Endodermal cell (in vitro differentiated cells): ENCODE measurements at regions not wholly inside any gene's neighbourhood (a gene's known extent, or its start where the extent isn't known, plus 50 kb on each side); places are given as distances from the start of the nearest gene placed in this dataset.

ENCODE experiments used
- DNase-seq: peaks from one replicate; pipeline ENCODE4 v3.0.0-alpha.2; 2017
- H3K27ac ChIP-seq: 2 replicates; pipeline ENCODE4 v1.5.1; 2013; ENCODE audit warnings: mild to moderate bottlenecking, low read depth, low read length, moderate library complexity
- H3K27me3 ChIP-seq: 2 replicates; pipeline ENCODE4 v1.6.1; 2013; ENCODE audit warnings: mild to moderate bottlenecking, low read length, moderate library complexity; ENCODE audit not compliant: insufficient read depth, control insufficient read depth, poor library complexity, severe bottlenecking
- H3K36me3 ChIP-seq: 2 replicates; pipeline ENCODE4 v1.7.0; 2013; ENCODE audit warnings: mild to moderate bottlenecking, low read length, moderate library complexity; ENCODE audit not compliant: control insufficient read depth, insufficient read depth
- H3K4me1 ChIP-seq: one replicate; pipeline ENCODE4 v1.7.0; 2013; ENCODE audit warnings: low read length; ENCODE audit not compliant: control insufficient read depth, insufficient read depth
- H3K4me3 ChIP-seq: 2 replicates; pipeline ENCODE4 v1.5.1; 2013; ENCODE audit warnings: mild to moderate bottlenecking, low read length, moderate library complexity
- H3K9ac ChIP-seq: 2 replicates; pipeline ENCODE4 v1.6.1; 2013; ENCODE audit warnings: mild to moderate bottlenecking, low read length, moderate library complexity; ENCODE audit not compliant: poor library complexity, severe bottlenecking; ENCODE audit errors: extremely low read depth
- H3K9me3 ChIP-seq: 2 replicates; pipeline ENCODE4 v1.6.1; 2013; ENCODE audit warnings: mild to moderate bottlenecking, low read length, moderate library complexity; ENCODE audit not compliant: control insufficient read depth
- H3K27ac Mint-ChIP-seq: 2 replicates; pipeline ENCODE4 v1.8.0; 2020; ENCODE audit warnings: mixed read lengths
- H3K27me3 Mint-ChIP-seq: 2 replicates; pipeline ENCODE4 v1.8.0; 2021; ENCODE audit warnings: mild to moderate bottlenecking, mixed read lengths; ENCODE audit not compliant: insufficient read depth
- H3K36me3 Mint-ChIP-seq: 2 replicates; pipeline ENCODE4 v1.8.0; 2020; ENCODE audit warnings: low read depth, mixed read lengths
- H3K4me1 Mint-ChIP-seq: 2 replicates; pipeline ENCODE4 v1.8.0; 2020; ENCODE audit warnings: mixed read lengths
- H3K4me3 Mint-ChIP-seq: 2 replicates; pipeline ENCODE4 v1.8.0; 2020; ENCODE audit warnings: mild to moderate bottlenecking, moderate library complexity, mixed read lengths
- H3K9me3 Mint-ChIP-seq: 2 replicates; pipeline ENCODE4 v1.8.0; 2020; ENCODE audit warnings: mild to moderate bottlenecking, mixed read lengths
- WGBS, 2 experiments: methylation state at CpG; one replicate each; pipeline versions ENCODE4 v1.1.5 to v1.1.7; 2013; ENCODE audit warnings: missing lambda C conversion rate in 2 of 2, mixed read lengths in 1 of 2; ENCODE audit not compliant: insufficient coverage in 1 of 2, insufficient read length in 1 of 2; 5-methylcytosine and 5-hydroxymethylcytosine counted together
- TF ChIP-seq, protein P1 (sequence below): fragments of 200-600 bp; sonication (generic); conservative IDR thresholded peaks from 2 replicates; pipeline ENCODE4 v1.5.0; 2021; ENCODE audit warnings: antibody characterized with exemption, mild to moderate bottlenecking

DNA sequence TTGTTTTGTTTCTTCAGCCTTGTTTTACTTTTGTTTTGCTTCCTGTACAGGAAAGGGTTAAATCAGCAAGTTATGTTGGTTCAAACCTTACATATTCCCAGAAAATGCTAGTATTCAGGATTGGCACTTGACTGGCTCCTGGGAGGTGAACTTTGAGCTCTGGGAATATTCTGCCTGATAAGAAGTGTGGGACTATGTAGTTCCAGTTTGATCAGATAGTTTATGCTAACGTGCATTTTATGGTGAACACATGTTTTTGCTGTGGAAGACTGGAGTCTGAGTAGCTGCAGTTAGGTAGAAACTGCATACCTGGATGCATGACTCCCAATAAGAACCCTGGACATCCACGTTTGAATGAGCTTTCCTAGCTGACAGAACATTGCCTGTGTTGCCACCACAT is 603.1 kb upstream of the HS6ST1 start:
- Histone ChIP-seq H3K4me3 (no peak overlapping the region), H3K27me3 (no peaks in the 10 kb centered on the region), H3K36me3 (no peaks in the 10 kb centered on the region), H3K27ac (no peak overlapping the region), H3K9me3 (peaks cover 2% of the 10 kb centered on the region), H3K9ac (no peak overlapping the region), H3K4me1 (no peaks in the 10 kb centered on the region)
- DNase-seq, result no peak
- WGBS, 2 experiments, result 82 to 100% methylated on average over 1 to 2 of the region's 2 CpGs
- Mint-ChIP-seq H3K27me3 (no peaks in the 10 kb centered on the region), H3K4me1 (no peaks in the 10 kb centered on the region), H3K9me3 (peaks cover 14% of the 10 kb centered on the region), H3K4me3 (no peak overlapping the region), H3K36me3 (no peaks in the 10 kb centered on the region), H3K27ac (no peak overlapping the region)
- TF ChIP-seq, protein P1, sequence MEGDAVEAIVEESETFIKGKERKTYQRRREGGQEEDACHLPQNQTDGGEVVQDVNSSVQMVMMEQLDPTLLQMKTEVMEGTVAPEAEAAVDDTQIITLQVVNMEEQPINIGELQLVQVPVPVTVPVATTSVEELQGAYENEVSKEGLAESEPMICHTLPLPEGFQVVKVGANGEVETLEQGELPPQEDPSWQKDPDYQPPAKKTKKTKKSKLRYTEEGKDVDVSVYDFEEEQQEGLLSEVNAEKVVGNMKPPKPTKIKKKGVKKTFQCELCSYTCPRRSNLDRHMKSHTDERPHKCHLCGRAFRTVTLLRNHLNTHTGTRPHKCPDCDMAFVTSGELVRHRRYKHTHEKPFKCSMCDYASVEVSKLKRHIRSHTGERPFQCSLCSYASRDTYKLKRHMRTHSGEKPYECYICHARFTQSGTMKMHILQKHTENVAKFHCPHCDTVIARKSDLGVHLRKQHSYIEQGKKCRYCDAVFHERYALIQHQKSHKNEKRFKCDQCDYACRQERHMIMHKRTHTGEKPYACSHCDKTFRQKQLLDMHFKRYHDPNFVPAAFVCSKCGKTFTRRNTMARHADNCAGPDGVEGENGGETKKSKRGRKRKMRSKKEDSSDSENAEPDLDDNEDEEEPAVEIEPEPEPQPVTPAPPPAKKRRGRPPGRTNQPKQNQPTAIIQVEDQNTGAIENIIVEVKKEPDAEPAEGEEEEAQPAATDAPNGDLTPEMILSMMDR, result no peak

GRCh38 chr2:128922154-128922553 is 603.5 kb upstream of the HS6ST1 start:
- no peaks in the 10 kb centered on the region for H3K4me1 ChIP-seq
- no peak overlapping the region for H3K4me3 Mint-ChIP-seq
- H3K4me3 ChIP-seq, result no peak overlapping the region
- no peaks in the 10 kb centered on the region for H3K27me3 ChIP-seq
- H3K9me3 Mint-ChIP-seq, result peaks cover 15% of the 10 kb centered on the region
- H3K27ac ChIP-seq, result no peak overlapping the region
- H3K36me3 ChIP-seq, result no peaks in the 10 kb centered on the region
- no peak overlapping the region for H3K27ac Mint-ChIP-seq
- no peak for DNase-seq
- no peaks in the 10 kb centered on the region for H3K36me3 Mint-ChIP-seq
- TF ChIP-seq, protein P1, result no peak
- no peak overlapping the region for H3K9ac ChIP-seq
- peaks cover 5% of the 10 kb centered on the region for H3K9me3 ChIP-seq
- 97% methylated on average over 2 of the region's 2 CpGs; no CpG with 5 or more reads in 1 of the 2 experiments for WGBS, 2 experiments
- no peaks in the 10 kb centered on the region for H3K4me1 Mint-ChIP-seq
- no peaks in the 10 kb centered on the region for H3K27me3 Mint-ChIP-seq

DNA sequence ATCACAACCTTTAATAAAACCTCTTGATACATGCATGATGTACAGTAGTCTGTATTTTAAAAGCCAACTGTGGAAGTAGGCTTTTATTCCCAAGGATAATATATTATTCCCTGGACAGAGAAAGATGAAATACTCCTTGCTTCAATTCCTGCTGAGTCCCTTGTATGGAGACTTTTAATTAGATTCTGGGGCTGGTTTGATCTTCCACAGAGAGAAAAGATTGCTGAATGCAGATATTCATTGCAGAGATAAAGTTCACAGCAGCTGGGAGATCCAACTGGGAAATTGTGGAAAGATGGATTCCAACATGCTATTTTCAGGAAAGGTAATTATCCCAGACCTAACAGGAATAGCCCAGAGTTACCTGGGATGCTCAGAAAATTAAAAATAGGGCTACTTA is 607.0 kb upstream of the HS6ST1 start:
- Mint-ChIP-seq H3K4me3 (no peak overlapping the region), H3K9me3 (peaks cover 21% of the 10 kb centered on the region), H3K4me1 (no peaks in the 10 kb centered on the region), H3K27ac (no peak overlapping the region), H3K27me3 (no peaks in the 10 kb centered on the region), H3K36me3 (no peaks in the 10 kb centered on the region)
- DNase-seq, result no peak
- no peak overlapping the region for H3K9ac ChIP-seq
- H3K4me1 ChIP-seq, result no peaks in the 10 kb centered on the region
- no peak overlapping the region for H3K27ac ChIP-seq
- no peaks in the 10 kb centered on the region for H3K36me3 ChIP-seq
- peaks cover 7% of the 10 kb centered on the region for H3K9me3 ChIP-seq
- TF ChIP-seq, protein P1, result no peak
- H3K4me3 ChIP-seq, result no peak overlapping the region
- H3K27me3 ChIP-seq, result no peaks in the 10 kb centered on the region
